Smooth muscle cell (in vitro differentiated cells): ENCODE measurements at regions not wholly inside any gene's neighbourhood (a gene's known extent, or its start where the extent isn't known, plus 50 kb on each side); places are given as distances from the start of the nearest gene placed in this dataset.

Experiments used
- DNase-seq: peaks from one replicate; lab custom pipeline; 2025; ENCODE audit not compliant: unreplicated experiment; lab: John Stamatoyannopoulos, UW
- H2AFZ ChIP-seq: fragments of 200-600 bp; sonication (generic); 2 replicates; pipeline ENCODE4 v1.6.0; 2016; ENCODE audit warnings: antibody characterized with exemption, low read depth, mild to moderate bottlenecking
- H3F3A ChIP-seq: fragments of 200-600 bp; sonication (generic); 2 replicates; pipeline ENCODE4 v1.6.0; 2017; ENCODE audit warnings: antibody characterized with exemption, low read depth
- H3K27ac ChIP-seq: fragments of 200-600 bp; sonication (generic); 2 replicates; pipeline ENCODE4 v1.5.1; 2016; ENCODE audit warnings: low read depth, mild to moderate bottlenecking
- H3K27me3 ChIP-seq: fragments of 200-600 bp; sonication (generic); 2 replicates; pipeline ENCODE4 v1.6.1; 2016; ENCODE audit warnings: low read depth, mild to moderate bottlenecking
- H3K36me3 ChIP-seq: fragments of 200-600 bp; sonication (generic); 2 replicates; pipeline ENCODE4 v1.5.1; 2016; ENCODE audit warnings: low read depth
- H3K4me1 ChIP-seq: fragments of 200-600 bp; sonication (generic); 2 replicates; pipeline ENCODE4 v1.5.1; 2016; ENCODE audit warnings: low read depth
- H3K4me2 ChIP-seq: fragments of 200-600 bp; sonication (generic); 2 replicates; pipeline ENCODE4 v1.6.0; 2016; ENCODE audit warnings: mild to moderate bottlenecking
- H3K4me3 ChIP-seq: fragments of 200-600 bp; sonication (generic); 2 replicates; pipeline ENCODE4 v1.5.1; 2016; ENCODE audit warnings: mild to moderate bottlenecking
- H3K79me2 ChIP-seq: fragments of 200-600 bp; sonication (generic); 2 replicates; pipeline ENCODE4 v1.6.0; 2016; ENCODE audit warnings: low read depth, mild to moderate bottlenecking
- H3K9ac ChIP-seq: fragments of 200-600 bp; sonication (generic); 2 replicates; pipeline ENCODE4 v1.6.0; 2016; ENCODE audit warnings: low read depth
- H3K9me3 ChIP-seq: fragments of 200-600 bp; sonication (generic); replicated peaks from 2 replicates; pipeline ENCODE4 v1.5.1; 2016; ENCODE audit warnings: low read depth
- H4K20me1 ChIP-seq: fragments of 200-600 bp; sonication (generic); 2 replicates; pipeline ENCODE4 v1.6.0; 2016; ENCODE audit warnings: low read depth
- WGBS: methylation state at CpG from one replicate; pipeline ENCODE4 v1.1.7; 2016; ENCODE audit warnings: low lambda C conversion rate; 5-methylcytosine and 5-hydroxymethylcytosine counted together
- TF ChIP-seq, protein P1 (sequence below): fragments of 200-600 bp; sonication (generic); IDR thresholded peaks from 2 replicates; pipeline ENCODE4 v1.5.1; 2017; ENCODE audit warnings: borderline replicate concordance, mild to moderate bottlenecking, antibody characterized with exemption; ENCODE audit not compliant: insufficient read depth, poor library complexity, severe bottlenecking

DNA sequence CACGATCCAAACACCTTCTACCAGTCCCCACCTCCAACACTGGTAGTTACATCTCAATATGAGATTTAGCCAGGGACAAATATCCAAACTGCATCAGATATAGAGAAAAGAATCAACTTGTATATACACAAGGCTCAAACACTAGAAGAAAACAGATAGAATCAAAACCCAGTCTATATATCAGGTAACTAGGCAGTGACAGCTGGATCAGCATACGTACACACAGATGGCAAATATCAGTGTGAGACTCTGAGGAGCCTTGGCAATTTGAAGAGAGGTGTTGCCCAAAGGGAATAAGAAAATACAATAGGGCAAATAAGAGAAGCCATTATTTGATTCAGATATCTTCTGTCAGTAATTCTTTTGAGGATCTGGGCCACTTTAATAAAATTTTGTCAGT is 951.3 kb upstream of the CHORDC1 start:
- WGBS = 93% methylated on average over 2 of the region's 2 CpGs
- no peaks in the 10 kb centered on the region for H3K4me1 ChIP-seq
- no peak overlapping the region for H3K27ac ChIP-seq
- no peaks in the 10 kb centered on the region for H3F3A ChIP-seq
- no peak for DNase-seq
- H3K4me2 ChIP-seq = no peak overlapping the region
- no peaks in the 10 kb centered on the region for H3K36me3 ChIP-seq
- H3K4me3 ChIP-seq = no peak overlapping the region
- H4K20me1 ChIP-seq = no peaks in the 10 kb centered on the region
- H3K9me3 ChIP-seq = no peaks in the 10 kb centered on the region
- H3K9ac ChIP-seq = no peak overlapping the region
- no peaks in the 10 kb centered on the region for H3K27me3 ChIP-seq
- TF ChIP-seq, protein P1, sequence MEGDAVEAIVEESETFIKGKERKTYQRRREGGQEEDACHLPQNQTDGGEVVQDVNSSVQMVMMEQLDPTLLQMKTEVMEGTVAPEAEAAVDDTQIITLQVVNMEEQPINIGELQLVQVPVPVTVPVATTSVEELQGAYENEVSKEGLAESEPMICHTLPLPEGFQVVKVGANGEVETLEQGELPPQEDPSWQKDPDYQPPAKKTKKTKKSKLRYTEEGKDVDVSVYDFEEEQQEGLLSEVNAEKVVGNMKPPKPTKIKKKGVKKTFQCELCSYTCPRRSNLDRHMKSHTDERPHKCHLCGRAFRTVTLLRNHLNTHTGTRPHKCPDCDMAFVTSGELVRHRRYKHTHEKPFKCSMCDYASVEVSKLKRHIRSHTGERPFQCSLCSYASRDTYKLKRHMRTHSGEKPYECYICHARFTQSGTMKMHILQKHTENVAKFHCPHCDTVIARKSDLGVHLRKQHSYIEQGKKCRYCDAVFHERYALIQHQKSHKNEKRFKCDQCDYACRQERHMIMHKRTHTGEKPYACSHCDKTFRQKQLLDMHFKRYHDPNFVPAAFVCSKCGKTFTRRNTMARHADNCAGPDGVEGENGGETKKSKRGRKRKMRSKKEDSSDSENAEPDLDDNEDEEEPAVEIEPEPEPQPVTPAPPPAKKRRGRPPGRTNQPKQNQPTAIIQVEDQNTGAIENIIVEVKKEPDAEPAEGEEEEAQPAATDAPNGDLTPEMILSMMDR = no peak
- no peak overlapping the region for H2AFZ ChIP-seq
- no peaks in the 10 kb centered on the region for H3K79me2 ChIP-seq

DNA sequence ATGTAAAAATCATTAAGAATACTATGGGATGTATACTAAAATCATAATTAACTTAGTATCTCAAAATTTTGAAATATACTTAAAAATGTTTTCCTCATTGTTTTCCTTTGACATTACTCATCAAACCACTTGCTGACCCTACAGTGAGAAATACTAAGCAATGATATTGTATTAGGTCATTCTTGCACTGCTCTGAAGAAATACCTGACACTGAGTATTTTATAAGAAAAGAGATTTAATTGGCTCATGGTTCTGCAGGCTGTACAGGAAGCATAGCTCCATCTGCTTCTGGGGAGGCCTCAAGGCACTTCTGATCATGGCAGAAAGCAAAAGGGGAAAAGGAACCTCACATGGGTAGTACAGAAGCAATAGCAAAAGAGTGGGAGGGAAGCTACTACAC is 950.9 kb upstream of the CHORDC1 start:
- H4K20me1 ChIP-seq = no peaks in the 10 kb centered on the region
- no peak overlapping the region for H3K9ac ChIP-seq
- no peaks in the 10 kb centered on the region for H3K79me2 ChIP-seq
- no peaks in the 10 kb centered on the region for H3K36me3 ChIP-seq
- no peaks in the 10 kb centered on the region for H3K27me3 ChIP-seq
- no peak overlapping the region for H3K27ac ChIP-seq
- H3K4me1 ChIP-seq = no peaks in the 10 kb centered on the region
- no peak overlapping the region for H3K4me3 ChIP-seq
- TF ChIP-seq, protein P1 = no peak
- no peak overlapping the region for H3K4me2 ChIP-seq
- no peaks in the 10 kb centered on the region for H3F3A ChIP-seq
- DNase-seq = no peak
- H3K9me3 ChIP-seq = no peaks in the 10 kb centered on the region
- H2AFZ ChIP-seq = no peak overlapping the region

DNA sequence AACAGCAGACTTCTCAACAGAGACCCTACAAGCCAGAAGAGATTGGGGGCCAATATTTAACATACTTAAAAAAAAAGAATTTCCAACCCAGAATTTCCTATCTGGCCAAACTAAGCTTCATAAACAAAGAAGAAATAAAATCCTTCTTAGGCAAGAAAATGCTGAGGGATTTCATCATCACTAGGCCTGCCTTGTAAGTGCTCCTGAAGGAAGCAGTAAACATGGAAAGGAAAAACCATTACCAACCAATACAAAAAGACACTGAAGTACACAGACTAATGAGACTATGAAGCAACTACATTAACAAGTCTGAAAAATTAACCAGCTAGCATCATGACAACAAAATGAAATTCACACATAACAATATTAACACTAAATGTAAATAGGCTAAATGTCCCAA is 947.9 kb upstream of the CHORDC1 start:
- TF ChIP-seq, protein P1 = no peak
- H3K79me2 ChIP-seq = no peaks in the 10 kb centered on the region
- H3K9me3 ChIP-seq = no peaks in the 10 kb centered on the region
- H3K36me3 ChIP-seq = no peaks in the 10 kb centered on the region
- H3F3A ChIP-seq = no peaks in the 10 kb centered on the region
- no peaks in the 10 kb centered on the region for H4K20me1 ChIP-seq
- no peaks in the 10 kb centered on the region for H3K27me3 ChIP-seq
- no peak overlapping the region for H3K9ac ChIP-seq
- H2AFZ ChIP-seq = no peak overlapping the region
- H3K4me2 ChIP-seq = no peak overlapping the region
- no peak overlapping the region for H3K27ac ChIP-seq
- no peak for DNase-seq
- no peaks in the 10 kb centered on the region for H3K4me1 ChIP-seq
- no peak overlapping the region for H3K4me3 ChIP-seq

DNA sequence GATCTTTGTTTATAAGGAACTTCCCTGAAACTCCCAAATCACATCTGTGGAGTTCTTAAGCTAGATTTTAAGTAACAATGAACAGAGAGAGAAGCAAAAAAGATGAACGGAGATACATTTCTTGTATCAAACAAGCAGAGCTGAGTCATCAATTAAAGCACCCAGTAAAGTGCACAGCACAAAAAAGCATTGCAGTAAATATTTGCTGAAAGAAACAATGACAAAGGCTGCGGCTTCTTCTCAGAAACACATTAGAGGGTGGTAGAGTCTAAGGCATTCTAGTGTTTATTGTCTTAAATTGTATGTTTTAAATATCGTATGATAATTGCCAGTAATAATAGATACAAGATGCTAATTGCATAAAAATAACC is 941.6 kb upstream of the CHORDC1 start:
- no peak overlapping the region for H3K9ac ChIP-seq
- TF ChIP-seq, protein P1 = no peak
- no peak overlapping the region for H3K4me2 ChIP-seq
- H3K27me3 ChIP-seq = no peaks in the 10 kb centered on the region
- no peaks in the 10 kb centered on the region for H3K9me3 ChIP-seq
- H3K36me3 ChIP-seq = no peaks in the 10 kb centered on the region
- peak overlapping the region; percentile 3 for H3K27ac ChIP-seq
- H3K4me3 ChIP-seq = no peak overlapping the region
- no peaks in the 10 kb centered on the region for H3F3A ChIP-seq
- H4K20me1 ChIP-seq = no peaks in the 10 kb centered on the region
- no peaks in the 10 kb centered on the region for H3K79me2 ChIP-seq
- H3K4me1 ChIP-seq = no peaks in the 10 kb centered on the region
- 65% methylated on average over 3 of the region's 3 CpGs for WGBS
- H2AFZ ChIP-seq = no peak overlapping the region
- DNase-seq = no peak
